ENCODE measurements at regions not wholly inside any gene's neighbourhood (a gene's known extent, or its start where the extent isn't known, plus 50 kb on each side); places are given as distances from the start of the nearest gene placed in this dataset.

DNA sequence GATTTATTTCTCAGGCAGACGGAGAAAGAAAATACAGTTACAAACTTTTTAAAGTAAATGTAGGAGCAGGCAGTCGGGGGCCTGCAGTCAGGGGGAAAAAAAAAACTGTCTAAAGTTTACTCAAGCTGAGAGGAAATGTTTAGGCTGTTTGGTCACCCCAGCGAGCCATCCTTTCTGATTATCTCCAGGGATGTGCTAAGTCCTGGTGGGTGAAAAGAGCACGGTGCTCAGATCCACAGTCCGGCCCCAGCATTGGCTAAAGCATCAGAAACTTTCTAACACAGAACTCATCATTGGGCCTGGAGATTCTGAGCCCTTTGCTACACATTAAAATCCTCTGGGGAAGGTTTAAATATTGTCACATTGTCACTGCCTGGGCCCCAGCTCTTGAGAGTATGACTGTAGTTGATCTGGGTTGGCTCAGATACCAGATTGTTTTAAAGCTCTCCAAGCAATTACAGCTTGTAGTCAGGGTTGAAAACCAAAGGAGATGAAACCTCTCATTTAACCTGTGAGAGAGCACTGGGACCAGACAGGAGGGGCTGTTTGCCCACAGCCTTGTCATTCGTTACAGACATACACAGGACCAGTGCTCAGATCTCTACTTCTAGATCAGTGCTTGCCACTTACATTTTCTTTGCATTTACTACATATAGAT, 131.1 kb upstream of the HTR2A start:
- Histone ChIP-seq H3K4me2 (ENCODE audit: control insufficient read depth, extremely low read depth, insufficient read depth, low read depth, low read length) (no peak overlapping the region), H3K9ac (ENCODE audit: control insufficient read depth, extremely low read depth, insufficient read depth, low read length) (no peak overlapping the region), H4K20me1 (ENCODE audit: control insufficient read depth, extremely low read depth, insufficient read depth, low read length) (no peaks in the 10 kb centered on the region), H3K36me3 (ENCODE audit: control insufficient read depth in 2 of 2, extremely low read depth in 1 of 2, insufficient read depth in 2 of 2, low read length in 2 of 2) (no peaks in the 10 kb centered on the region), H3K27ac (ENCODE audit: control insufficient read depth, insufficient read depth, low read length) (no peak overlapping the region), H3K4me1 (ENCODE audit: control insufficient read depth, extremely low read depth, insufficient read depth, low read length) (no peaks in the 10 kb centered on the region), H3K79me2 (ENCODE audit: control insufficient read depth, insufficient read depth, low read length) (no peaks in the 10 kb centered on the region), H3K4me3 (ENCODE audit: control insufficient read depth in 2 of 3, extremely low read depth in 1 of 3, insufficient read depth in 2 of 3, low read depth in 1 of 3, low read length in 3 of 3) (no peak overlapping the region), H3K9me3 (ENCODE audit: control insufficient read depth, low read depth, low read length) (no peaks in the 10 kb centered on the region), H3K27me3 (ENCODE audit: control insufficient read depth, extremely low read depth, insufficient read depth, low read length) (peaks cover 19% of the 10 kb centered on the region), H2AFZ (ENCODE audit: control insufficient read depth, low read length) (no peak overlapping the region), H3K9me1 (ENCODE audit: control insufficient read depth, extremely low read depth, insufficient read depth, low read length) (no peaks in the 10 kb centered on the region)
- DNase-seq (ENCODE audit: low read depth, low spot score) (no peak), FAIRE-seq (no peak)
- no peak for TF ChIP-seq EZH2 (IDR thresholded peaks at IDR 0.05; ENCODE audit: low read length)
- TF ChIP-seq, protein P1, sequence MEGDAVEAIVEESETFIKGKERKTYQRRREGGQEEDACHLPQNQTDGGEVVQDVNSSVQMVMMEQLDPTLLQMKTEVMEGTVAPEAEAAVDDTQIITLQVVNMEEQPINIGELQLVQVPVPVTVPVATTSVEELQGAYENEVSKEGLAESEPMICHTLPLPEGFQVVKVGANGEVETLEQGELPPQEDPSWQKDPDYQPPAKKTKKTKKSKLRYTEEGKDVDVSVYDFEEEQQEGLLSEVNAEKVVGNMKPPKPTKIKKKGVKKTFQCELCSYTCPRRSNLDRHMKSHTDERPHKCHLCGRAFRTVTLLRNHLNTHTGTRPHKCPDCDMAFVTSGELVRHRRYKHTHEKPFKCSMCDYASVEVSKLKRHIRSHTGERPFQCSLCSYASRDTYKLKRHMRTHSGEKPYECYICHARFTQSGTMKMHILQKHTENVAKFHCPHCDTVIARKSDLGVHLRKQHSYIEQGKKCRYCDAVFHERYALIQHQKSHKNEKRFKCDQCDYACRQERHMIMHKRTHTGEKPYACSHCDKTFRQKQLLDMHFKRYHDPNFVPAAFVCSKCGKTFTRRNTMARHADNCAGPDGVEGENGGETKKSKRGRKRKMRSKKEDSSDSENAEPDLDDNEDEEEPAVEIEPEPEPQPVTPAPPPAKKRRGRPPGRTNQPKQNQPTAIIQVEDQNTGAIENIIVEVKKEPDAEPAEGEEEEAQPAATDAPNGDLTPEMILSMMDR (optimal IDR thresholded peaks at IDR 0.05 in 1 of 3, IDR thresholded peaks at IDR 0.05 in 1 of 3, conservative IDR thresholded peaks at IDR 0.05 in 1 of 3; ENCODE audit: extremely low read depth in 1 of 3, insufficient read depth in 2 of 3, low read length in 3 of 3): no peak
- dilution Hi-C loops (cut with MboI; ENCODE audit: extremely low pct_ligation_motif_present, low sequenced_read_pairs): no loop called here

DNA sequence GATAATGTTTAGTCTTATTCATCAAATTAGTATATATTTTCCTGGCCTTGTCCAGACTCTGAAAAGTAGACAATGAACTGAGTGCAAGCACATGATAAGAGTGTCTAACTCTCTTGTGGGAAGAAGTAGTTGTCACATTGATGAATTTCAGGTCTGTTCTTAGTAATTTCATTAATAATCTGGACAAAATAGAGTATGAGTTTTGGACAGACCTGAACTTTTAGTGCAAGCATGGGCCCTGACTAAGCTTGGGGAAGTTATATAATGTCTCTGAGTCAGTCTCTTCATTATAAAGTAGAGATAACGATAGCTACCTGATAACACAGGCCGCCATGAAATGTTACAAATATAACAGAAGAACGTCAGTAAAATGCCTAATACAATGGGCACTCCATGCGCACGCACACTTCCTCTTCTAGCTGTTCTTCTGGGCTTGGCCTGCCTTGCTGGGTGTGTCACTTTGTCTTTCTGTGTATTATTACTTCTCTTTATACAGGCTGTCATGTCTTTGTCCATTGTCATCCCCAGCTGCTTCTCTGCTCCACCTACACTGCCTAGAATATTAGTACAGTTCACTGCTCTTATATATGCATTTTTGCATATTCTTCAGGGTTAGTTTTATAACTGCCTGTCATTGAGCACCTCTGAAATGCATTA, 129.1 kb upstream of the HTR2A start:
- peaks cover 19% of the 10 kb centered on the region for H3K27me3 ChIP-seq (ENCODE audit: control insufficient read depth, extremely low read depth, insufficient read depth, low read length)
- FAIRE-seq: no peak
- H2AFZ ChIP-seq (ENCODE audit: control insufficient read depth, low read length): no peak overlapping the region
- H3K27ac ChIP-seq (ENCODE audit: control insufficient read depth, insufficient read depth, low read length): no peak overlapping the region
- no peaks in the 10 kb centered on the region for H3K36me3 ChIP-seq (ENCODE audit: control insufficient read depth in 2 of 2, extremely low read depth in 1 of 2, insufficient read depth in 2 of 2, low read length in 2 of 2)
- DNase-seq (ENCODE audit: low read depth, low spot score): no peak
- H3K4me2 ChIP-seq (ENCODE audit: control insufficient read depth, extremely low read depth, insufficient read depth, low read depth, low read length): no peak overlapping the region
- H3K9me3 ChIP-seq (ENCODE audit: control insufficient read depth, low read depth, low read length): no peaks in the 10 kb centered on the region
- no peaks in the 10 kb centered on the region for H3K4me1 ChIP-seq (ENCODE audit: control insufficient read depth, extremely low read depth, insufficient read depth, low read length)
- H4K20me1 ChIP-seq (ENCODE audit: control insufficient read depth, extremely low read depth, insufficient read depth, low read length): no peaks in the 10 kb centered on the region
- no peak overlapping the region for H3K4me3 ChIP-seq (ENCODE audit: control insufficient read depth in 2 of 3, extremely low read depth in 1 of 3, insufficient read depth in 2 of 3, low read depth in 1 of 3, low read length in 3 of 3)
- TF ChIP-seq EZH2 (IDR thresholded peaks at IDR 0.05; ENCODE audit: low read length): no peak
- TF ChIP-seq, protein P1 (optimal IDR thresholded peaks at IDR 0.05 in 1 of 3, IDR thresholded peaks at IDR 0.05 in 1 of 3, conservative IDR thresholded peaks at IDR 0.05 in 1 of 3; ENCODE audit: extremely low read depth in 1 of 3, insufficient read depth in 2 of 3, low read length in 3 of 3): no peak
- H3K9me1 ChIP-seq (ENCODE audit: control insufficient read depth, extremely low read depth, insufficient read depth, low read length): no peaks in the 10 kb centered on the region
- no peaks in the 10 kb centered on the region for H3K79me2 ChIP-seq (ENCODE audit: control insufficient read depth, insufficient read depth, low read length)
- dilution Hi-C loops (cut with MboI; ENCODE audit: extremely low pct_ligation_motif_present, low sequenced_read_pairs): no loop called here
- no peak overlapping the region for H3K9ac ChIP-seq (ENCODE audit: control insufficient read depth, extremely low read depth, insufficient read depth, low read length)
